A549 (cell line): ENCODE measurements at regions not wholly inside any gene's neighbourhood (a gene's known extent, or its start where the extent isn't known, plus 50 kb on each side); places are given as distances from the start of the nearest gene placed in this dataset.

Experiments used
- CTCF ChIP-seq: fragments of >200 bp; sonication (Bioruptor Twin); formaldehyde crosslinking; IDR thresholded peaks from 3 replicates; pipeline ENCODE4 v1.5.1; 2016
- EP300 ChIP-seq, 2 experiments: fragments of >200 bp; sonication (Bioruptor Twin); formaldehyde crosslinking; IDR thresholded peaks; 2 replicates in 1 of 2; 3 replicates in 1 of 2; pipeline ENCODE4 v1.6.1; 2016 to 2017
- HDAC2 ChIP-seq: fragments of 200-600 bp; sonication (generic); IDR thresholded peaks from 2 replicates; pipeline ENCODE4 v1.6.1; 2016
- POLR2A ChIP-seq: IDR thresholded peaks from 2 replicates; pipeline ENCODE4 v1.6.1; 2012; ENCODE audit warnings: mild to moderate bottlenecking, low read length
- TF ChIP-seq, protein P1 (sequence below): fragments of 450-650 bp; IDR thresholded peaks from 2 replicates; pipeline ENCODE4 v1.6.1; 2014; ENCODE audit warnings: antibody characterized with exemption
- TF ChIP-seq, protein P2 (sequence below): IDR thresholded peaks from 2 replicates; pipeline ENCODE4 v1.6.1; 2012

GRCh38 chr22:45065726-45066125 is 55.9 kb upstream of the PHF21B start:
- TF ChIP-seq, protein P1, sequence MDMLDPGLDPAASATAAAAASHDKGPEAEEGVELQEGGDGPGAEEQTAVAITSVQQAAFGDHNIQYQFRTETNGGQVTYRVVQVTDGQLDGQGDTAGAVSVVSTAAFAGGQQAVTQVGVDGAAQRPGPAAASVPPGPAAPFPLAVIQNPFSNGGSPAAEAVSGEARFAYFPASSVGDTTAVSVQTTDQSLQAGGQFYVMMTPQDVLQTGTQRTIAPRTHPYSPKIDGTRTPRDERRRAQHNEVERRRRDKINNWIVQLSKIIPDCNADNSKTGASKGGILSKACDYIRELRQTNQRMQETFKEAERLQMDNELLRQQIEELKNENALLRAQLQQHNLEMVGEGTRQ, result no peak
- TF ChIP-seq CTCF (no peak), POLR2A (no peak), HDAC2 (no peak), EP300 (IDR thresholded peaks at IDR 0.05) (no peak)
- TF ChIP-seq, protein P2, sequence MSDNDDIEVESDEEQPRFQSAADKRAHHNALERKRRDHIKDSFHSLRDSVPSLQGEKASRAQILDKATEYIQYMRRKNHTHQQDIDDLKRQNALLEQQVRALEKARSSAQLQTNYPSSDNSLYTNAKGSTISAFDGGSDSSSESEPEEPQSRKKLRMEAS, result no peak
